ENCODE measurements at regions not wholly inside any gene's neighbourhood (a gene's known extent, or its start where the extent isn't known, plus 50 kb on each side); places are given as distances from the start of the nearest gene placed in this dataset.
A peak's percentile ranks its signal among the peaks of the same experiment; 100 is the strongest.

DNA sequence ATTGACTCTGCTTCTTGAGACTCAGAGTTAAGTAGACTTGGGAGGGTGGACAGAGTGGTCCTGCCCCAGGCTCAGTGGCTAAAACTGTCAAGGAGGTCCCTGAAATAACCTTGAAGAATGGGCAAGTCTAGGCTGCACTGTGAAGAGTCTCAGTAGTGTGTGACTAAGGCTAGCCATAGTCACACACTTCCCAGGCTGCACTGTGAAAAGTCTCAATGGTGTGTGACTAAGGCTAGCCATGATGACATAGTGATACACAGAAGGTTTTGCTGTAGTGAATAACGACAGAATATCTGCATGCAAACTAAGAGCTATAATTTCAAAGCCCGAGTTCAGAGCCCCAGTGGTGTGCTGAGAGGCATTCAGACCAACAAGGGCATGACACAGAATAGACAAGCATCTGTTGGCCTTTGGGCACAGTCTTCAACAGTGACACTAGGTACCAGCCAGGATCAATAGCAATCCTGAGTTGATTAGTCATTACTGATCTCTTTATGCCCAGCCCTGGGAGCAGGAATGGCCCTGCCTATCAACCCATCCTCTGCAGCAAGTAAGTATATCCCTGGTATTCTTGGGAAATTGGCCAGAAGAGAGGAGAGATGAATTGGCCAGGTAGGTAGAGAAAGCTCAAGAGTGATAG, 72.4 kb upstream of the BBX start:
- WGBS, 2 experiments (ENCODE audit: extremely low coverage in 2 of 2, insufficient read length in 1 of 2): 75% methylated on average over 2 of the region's 2 CpGs; no CpG with 5 or more reads in 1 of the 2 experiments
- H4K5ac ChIP-seq (ENCODE audit: low read depth, low read length): no peak overlapping the region
- in situ Hi-C loops (cut with MboI; ENCODE audit: low sequenced_read_pairs): no loop called here
- H3K23ac ChIP-seq (ENCODE audit: low read depth, low read length): no peak overlapping the region
- H3K4me1 ChIP-seq (ENCODE audit: control insufficient read depth, insufficient read depth, low read length): no peaks in the 10 kb centered on the region
- ChIA-PET CTCF (no interaction called here), POLR2A (ENCODE audit: unreplicated experiment) (no interaction called here)
- H2AK5ac ChIP-seq (ENCODE audit: low read depth, low read length): no peak overlapping the region
- H3K18ac ChIP-seq (ENCODE audit: low read depth, low read length): no peak overlapping the region
- H3K9me3 ChIP-seq (ENCODE audit: control insufficient read depth, insufficient read depth, low read length): no peaks in the 10 kb centered on the region
- no peak overlapping the region for H3K14ac ChIP-seq (replicated peaks; ENCODE audit: low read depth, low read length)
- H3K56ac ChIP-seq (ENCODE audit: extremely low read depth, insufficient read depth, low read length): no peak overlapping the region
- no peak overlapping the region for H2BK20ac ChIP-seq (ENCODE audit: low read depth, low read length)
- no peaks in the 10 kb centered on the region for H3K9me1 ChIP-seq (ENCODE audit: insufficient read depth, low read length)
- H3K4me3 ChIP-seq (ENCODE audit: insufficient read depth, low read depth, low read length): no peak overlapping the region
- no peaks in the 10 kb centered on the region for H4K20me1 ChIP-seq (ENCODE audit: insufficient read depth, low read length)
- H3K79me1 ChIP-seq (ENCODE audit: low read depth in 1 of 2, low read length in 2 of 2): no peaks in the 10 kb centered on the region
- H4K8ac ChIP-seq (ENCODE audit: low read depth in 2 of 2, low read length in 2 of 2): no peak overlapping the region
- no peak for TF ChIP-seq BHLHE40 (IDR thresholded peaks at IDR 0.05; ENCODE audit: low read depth, low read length)
- no peak for TF ChIP-seq NFE2L2 (IDR thresholded peaks at IDR 0.05; ENCODE audit: low read depth, low read length)
- no peak for TF ChIP-seq MAZ (IDR thresholded peaks at IDR 0.05; ENCODE audit: borderline replicate concordance, low read depth, low read length)
- no peak for TF ChIP-seq POLR2A (IDR thresholded peaks at IDR 0.05; ENCODE audit: low read depth, low read length)
- no peak overlapping the region for H3K4me2 ChIP-seq (ENCODE audit: low read depth, low read length)
- H3K27ac ChIP-seq (ENCODE audit: insufficient read depth, low read length): no peak overlapping the region
- no peak overlapping the region for H3K4ac ChIP-seq (ENCODE audit: low read depth, low read length)
- dilution Hi-C loops (cut with HindIII; ENCODE audit: low sequenced_read_pairs, unreplicated experiment): no loop called here
- H2BK120ac ChIP-seq (ENCODE audit: low read depth, low read length): no peak overlapping the region
- no peak overlapping the region for H2BK5ac ChIP-seq (ENCODE audit: low read depth, low read length, poor library complexity, severe bottlenecking)
- H2AK9ac ChIP-seq (replicated peaks; ENCODE audit: low read depth, low read length, poor library complexity): no peak overlapping the region
- no peak overlapping the region for H2AFZ ChIP-seq (replicated peaks; ENCODE audit: low read length, poor library complexity)
- H3K36me3 ChIP-seq (ENCODE audit: control insufficient read depth, insufficient read depth, low read length): no peaks in the 10 kb centered on the region
- H3K9ac ChIP-seq (ENCODE audit: low read depth, low read length): no peak overlapping the region
- DNase-seq (peak; percentile 50), ATAC-seq (ENCODE audit: low read depth) (peak; percentile 65)
- no TSS peak for BruUV-seq (replicated peaks)
- no peaks in the 10 kb centered on the region for H3K27me3 ChIP-seq (ENCODE audit: control insufficient read depth, insufficient read depth, low read length)
- H2BK15ac ChIP-seq (ENCODE audit: low read depth, low read length): no peak overlapping the region
- intact Hi-C loops (cut with micrococcal nuclease): no loop called here
- no peak overlapping the region for H4K91ac ChIP-seq (ENCODE audit: insufficient read depth, low read depth, low read length)

Data from IMR-90 (cell line).